Astrocyte (in vitro differentiated cells and primary cell): ENCODE measurements at regions not wholly inside any gene's neighbourhood (a gene's known extent, or its start where the extent isn't known, plus 50 kb on each side); places are given as distances from the start of the nearest gene placed in this dataset.

Experiments
- DNase-seq: peaks from one replicate; pipeline ENCODE4 v3.0.0-alpha.2; 2010; ENCODE audit warnings: low read depth
- FAIRE-seq: peaks from 2 replicates; lab custom pipeline; 2011; peaks lifted over from hg19 to GRCh38; lab: Jason Lieb, UNC
- H2AFZ ChIP-seq: 2 replicates; pipeline ENCODE4 v1.6.0; 2012; ENCODE audit warnings: low read depth, low read length, inconsistent platforms
- H3K27ac ChIP-seq: 2 replicates; pipeline ENCODE4 v1.5.1; 2011; ENCODE audit warnings: low read depth, low read length, inconsistent platforms
- H3K27me3 ChIP-seq: 2 replicates; pipeline ENCODE4 v1.6.0; 2011; ENCODE audit warnings: low read length, inconsistent platforms; ENCODE audit not compliant: insufficient read depth
- H3K36me3 ChIP-seq: 2 replicates; pipeline ENCODE4 v1.5.1; 2011; ENCODE audit warnings: low read length, inconsistent platforms; ENCODE audit not compliant: insufficient read depth
- H3K4me1 ChIP-seq: 2 replicates; pipeline ENCODE4 v1.5.1; 2011; ENCODE audit warnings: low read length, inconsistent platforms; ENCODE audit not compliant: insufficient read depth
- H3K4me2 ChIP-seq: 2 replicates; pipeline ENCODE4 v1.6.0; 2012; ENCODE audit warnings: low read length, inconsistent platforms
- H3K4me3 ChIP-seq: 2 replicates; pipeline ENCODE4 v1.5.1; 2011; ENCODE audit warnings: low read depth, mild to moderate bottlenecking, low read length, inconsistent platforms; ENCODE audit not compliant: insufficient read depth
- H3K79me2 ChIP-seq: 2 replicates; pipeline ENCODE4 v1.6.0; 2012; ENCODE audit warnings: mild to moderate bottlenecking, low read length, inconsistent platforms; ENCODE audit not compliant: insufficient read depth
- H3K9ac ChIP-seq: 2 replicates; pipeline ENCODE4 v1.6.0; 2012; ENCODE audit warnings: mild to moderate bottlenecking, low read length, inconsistent platforms
- H3K9me3 ChIP-seq: 2 replicates; pipeline ENCODE4 v1.5.1; 2012; ENCODE audit warnings: low read depth, mild to moderate bottlenecking, low read length, inconsistent platforms; ENCODE audit not compliant: insufficient read depth
- H4K20me1 ChIP-seq: 2 replicates; pipeline ENCODE4 v1.6.0; 2012; ENCODE audit warnings: low read length, inconsistent platforms; ENCODE audit not compliant: insufficient read depth
- H3K27ac Mint-ChIP-seq: one replicate; pipeline ENCODE4 v1.8.0; 2021; ENCODE audit warnings: mild to moderate bottlenecking, mixed read lengths; ENCODE audit not compliant: unreplicated experiment
- H3K27me3 Mint-ChIP-seq: one replicate; pipeline ENCODE4 v1.8.0; 2021; ENCODE audit warnings: low read depth, mixed read lengths; ENCODE audit not compliant: unreplicated experiment
- H3K36me3 Mint-ChIP-seq: one replicate; pipeline ENCODE4 v1.8.0; 2021; ENCODE audit warnings: low read depth, mixed read lengths; ENCODE audit not compliant: unreplicated experiment
- H3K4me1 Mint-ChIP-seq: one replicate; pipeline ENCODE4 v1.8.0; 2021; ENCODE audit warnings: low read depth, mixed read lengths; ENCODE audit not compliant: unreplicated experiment
- H3K4me3 Mint-ChIP-seq: one replicate; pipeline ENCODE4 v1.8.0; 2021; ENCODE audit warnings: mild to moderate bottlenecking, moderate library complexity, mixed read lengths; ENCODE audit not compliant: unreplicated experiment
- H3K9me3 Mint-ChIP-seq: one replicate; pipeline ENCODE4 v1.8.0; 2021; ENCODE audit warnings: mild to moderate bottlenecking, mixed read lengths; ENCODE audit not compliant: unreplicated experiment
- EZH2 ChIP-seq: IDR thresholded peaks from 2 replicates; pipeline ENCODE4 v1.6.1; 2012; ENCODE audit warnings: mild to moderate bottlenecking, low read length, inconsistent platforms; ENCODE audit not compliant: insufficient read depth
- TF ChIP-seq, protein P1 (sequence below): IDR thresholded peaks from 2 replicates; pipeline ENCODE4 v1.5.1; 2011; ENCODE audit warnings: low read depth, mild to moderate bottlenecking, inconsistent platforms, low read length, moderate library complexity; ENCODE audit not compliant: insufficient read depth

DNA sequence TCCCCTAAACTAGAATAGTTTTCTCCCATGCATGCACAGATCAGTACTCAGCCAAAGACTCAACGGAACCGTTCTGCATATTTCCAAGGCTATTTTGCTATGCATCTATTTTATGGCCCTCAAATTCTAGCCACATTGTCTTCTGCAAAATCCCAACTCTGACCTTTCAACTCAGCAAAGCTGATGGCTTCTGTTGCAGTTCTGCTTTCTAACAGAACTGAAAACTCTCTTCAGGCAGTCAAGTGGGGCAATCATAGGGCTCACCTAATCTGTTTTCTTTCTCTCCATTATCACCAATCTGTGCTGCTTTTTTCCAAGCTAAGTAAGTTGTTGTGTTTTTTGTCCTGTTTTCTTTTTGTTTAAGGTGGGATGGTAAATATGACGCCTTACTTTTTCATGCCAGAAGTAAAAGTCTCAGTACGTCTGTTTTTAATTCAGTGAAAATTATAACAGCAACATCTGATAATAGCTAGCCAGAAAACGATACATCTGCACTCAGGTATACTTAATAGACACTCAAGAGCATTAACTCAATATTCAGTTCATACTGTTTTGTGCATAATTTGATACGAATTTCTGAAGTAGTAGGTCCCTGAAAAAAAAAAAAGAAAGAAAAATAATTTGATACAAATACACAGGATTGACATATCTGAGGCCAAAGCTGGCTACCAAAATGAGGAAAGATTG, 454.3 kb downstream of the TLE1 start:
- Mint-ChIP-seq H3K27me3 (no peaks in the 10 kb centered on the region), H3K36me3 (no peaks in the 10 kb centered on the region), H3K9me3 (no peaks in the 10 kb centered on the region), H3K27ac (no peak overlapping the region), H3K4me3 (no peak overlapping the region), H3K4me1 (peaks cover 7% of the 10 kb centered on the region)
- Histone ChIP-seq H2AFZ (no peak overlapping the region), H3K27me3 (no peaks in the 10 kb centered on the region), H3K4me3 (no peak overlapping the region), H3K9me3 (no peaks in the 10 kb centered on the region), H3K4me1 (no peaks in the 10 kb centered on the region), H3K79me2 (no peaks in the 10 kb centered on the region), H4K20me1 (no peaks in the 10 kb centered on the region), H3K9ac (no peak overlapping the region), H3K4me2 (no peak overlapping the region), H3K27ac (no peak overlapping the region), H3K36me3 (no peaks in the 10 kb centered on the region)
- DNase-seq (no peak), FAIRE-seq (no peak)
- TF ChIP-seq EZH2, result no peak
- TF ChIP-seq, protein P1, sequence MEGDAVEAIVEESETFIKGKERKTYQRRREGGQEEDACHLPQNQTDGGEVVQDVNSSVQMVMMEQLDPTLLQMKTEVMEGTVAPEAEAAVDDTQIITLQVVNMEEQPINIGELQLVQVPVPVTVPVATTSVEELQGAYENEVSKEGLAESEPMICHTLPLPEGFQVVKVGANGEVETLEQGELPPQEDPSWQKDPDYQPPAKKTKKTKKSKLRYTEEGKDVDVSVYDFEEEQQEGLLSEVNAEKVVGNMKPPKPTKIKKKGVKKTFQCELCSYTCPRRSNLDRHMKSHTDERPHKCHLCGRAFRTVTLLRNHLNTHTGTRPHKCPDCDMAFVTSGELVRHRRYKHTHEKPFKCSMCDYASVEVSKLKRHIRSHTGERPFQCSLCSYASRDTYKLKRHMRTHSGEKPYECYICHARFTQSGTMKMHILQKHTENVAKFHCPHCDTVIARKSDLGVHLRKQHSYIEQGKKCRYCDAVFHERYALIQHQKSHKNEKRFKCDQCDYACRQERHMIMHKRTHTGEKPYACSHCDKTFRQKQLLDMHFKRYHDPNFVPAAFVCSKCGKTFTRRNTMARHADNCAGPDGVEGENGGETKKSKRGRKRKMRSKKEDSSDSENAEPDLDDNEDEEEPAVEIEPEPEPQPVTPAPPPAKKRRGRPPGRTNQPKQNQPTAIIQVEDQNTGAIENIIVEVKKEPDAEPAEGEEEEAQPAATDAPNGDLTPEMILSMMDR, result no peak

DNA sequence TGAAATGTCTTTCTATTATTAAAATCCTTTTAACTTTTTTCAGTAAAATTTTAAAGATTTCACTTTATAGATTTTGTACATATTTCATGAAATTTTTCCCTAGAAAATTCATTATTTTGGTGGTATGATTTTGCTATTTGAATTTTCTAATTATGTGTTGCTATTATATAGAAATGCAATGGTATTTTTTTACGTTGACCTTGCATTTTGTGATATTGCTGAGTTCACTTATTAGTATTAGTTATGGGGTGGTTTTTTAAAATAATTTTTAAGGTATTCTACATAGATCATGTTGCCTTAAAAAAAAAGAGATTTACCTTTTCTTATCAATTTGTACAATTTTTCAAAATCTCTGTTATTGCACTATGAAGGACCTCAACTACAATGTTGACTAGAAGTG, 458.3 kb downstream of the TLE1 start:
- Histone ChIP-seq H3K27me3 (no peaks in the 10 kb centered on the region), H3K4me1 (no peaks in the 10 kb centered on the region), H2AFZ (no peak overlapping the region), H3K27ac (no peak overlapping the region), H3K9me3 (no peaks in the 10 kb centered on the region), H3K9ac (no peak overlapping the region), H3K36me3 (no peaks in the 10 kb centered on the region), H3K4me3 (no peak overlapping the region), H4K20me1 (no peaks in the 10 kb centered on the region), H3K4me2 (no peak overlapping the region), H3K79me2 (no peaks in the 10 kb centered on the region)
- Mint-ChIP-seq H3K36me3 (no peaks in the 10 kb centered on the region), H3K27ac (no peak overlapping the region), H3K4me3 (no peak overlapping the region), H3K4me1 (peaks cover 9% of the 10 kb centered on the region), H3K27me3 (no peaks in the 10 kb centered on the region), H3K9me3 (no peaks in the 10 kb centered on the region)
- DNase-seq (no peak), FAIRE-seq (no peak)
- TF ChIP-seq, protein P1, result no peak
- TF ChIP-seq EZH2, result no peak

DNA sequence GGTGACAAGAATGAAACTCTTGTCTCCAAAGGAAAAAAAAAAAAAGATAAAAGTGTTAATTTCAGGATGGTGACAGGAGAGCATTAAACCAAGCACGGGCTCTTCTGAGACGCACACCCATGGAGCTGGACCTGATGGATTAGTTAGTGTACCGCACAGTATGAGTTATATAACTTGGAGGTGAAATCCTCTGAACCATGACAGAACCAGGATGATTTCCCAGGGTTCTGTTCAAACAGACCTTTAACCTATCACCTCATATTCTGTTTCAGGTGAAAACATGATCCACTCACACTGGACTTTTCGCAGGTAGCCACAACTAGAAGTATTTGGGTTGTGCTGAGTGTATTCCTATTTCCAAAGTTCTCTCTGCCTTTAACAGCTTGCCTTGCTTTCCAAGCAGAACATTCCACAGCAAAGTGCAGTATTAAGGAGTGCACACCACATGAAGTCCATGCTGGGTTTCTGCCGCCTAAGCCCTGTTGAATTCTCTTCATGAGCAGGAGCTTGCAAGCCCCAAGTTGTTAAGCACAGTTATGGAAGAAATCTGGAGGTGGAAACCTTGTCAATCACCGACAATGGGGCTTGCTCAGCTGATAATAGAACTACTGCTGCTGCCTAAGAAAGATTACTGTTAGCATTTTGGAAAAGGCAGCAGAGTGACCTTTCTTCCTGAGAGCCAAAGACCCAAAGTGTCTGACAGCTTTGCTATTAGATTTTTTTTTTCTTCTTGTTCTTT, 461.7 kb downstream of the TLE1 start:
- H3K9ac ChIP-seq, result no peak overlapping the region
- TF ChIP-seq, protein P1, result no peak
- DNase-seq, result no peak
- no peaks in the 10 kb centered on the region for H3K27me3 Mint-ChIP-seq
- no peaks in the 10 kb centered on the region for H3K9me3 ChIP-seq
- no peaks in the 10 kb centered on the region for H3K9me3 Mint-ChIP-seq
- FAIRE-seq, result no peak
- no peaks in the 10 kb centered on the region for H3K79me2 ChIP-seq
- H3K4me3 ChIP-seq, result no peak overlapping the region
- no peaks in the 10 kb centered on the region for H3K4me1 ChIP-seq
- no peaks in the 10 kb centered on the region for H4K20me1 ChIP-seq
- H3K27ac Mint-ChIP-seq, result no peak overlapping the region
- H3K4me1 Mint-ChIP-seq, result peaks cover 23% of the 10 kb centered on the region
- H3K36me3 ChIP-seq, result no peaks in the 10 kb centered on the region
- H3K4me2 ChIP-seq, result no peak overlapping the region
- no peaks in the 10 kb centered on the region for H3K36me3 Mint-ChIP-seq
- no peak overlapping the region for H2AFZ ChIP-seq
- H3K27me3 ChIP-seq, result no peaks in the 10 kb centered on the region
- no peak overlapping the region for H3K27ac ChIP-seq
- H3K4me3 Mint-ChIP-seq, result no peak overlapping the region
